ENCODE measurements at regions not wholly inside any gene's neighbourhood (a gene's known extent, or its start where the extent isn't known, plus 50 kb on each side); places are given as distances from the start of the nearest gene placed in this dataset.

GRCh38 chr10:37703114-37703513 is 154.3 kb downstream of the ZNF248 start:
- Mint-ChIP-seq H3K4me1 (ENCODE audit: low read depth) (no peaks in the 10 kb centered on the region), H3K4me3 (no peak overlapping the region), H3K9me3 (peaks cover 6% of the 10 kb centered on the region)

DNA sequence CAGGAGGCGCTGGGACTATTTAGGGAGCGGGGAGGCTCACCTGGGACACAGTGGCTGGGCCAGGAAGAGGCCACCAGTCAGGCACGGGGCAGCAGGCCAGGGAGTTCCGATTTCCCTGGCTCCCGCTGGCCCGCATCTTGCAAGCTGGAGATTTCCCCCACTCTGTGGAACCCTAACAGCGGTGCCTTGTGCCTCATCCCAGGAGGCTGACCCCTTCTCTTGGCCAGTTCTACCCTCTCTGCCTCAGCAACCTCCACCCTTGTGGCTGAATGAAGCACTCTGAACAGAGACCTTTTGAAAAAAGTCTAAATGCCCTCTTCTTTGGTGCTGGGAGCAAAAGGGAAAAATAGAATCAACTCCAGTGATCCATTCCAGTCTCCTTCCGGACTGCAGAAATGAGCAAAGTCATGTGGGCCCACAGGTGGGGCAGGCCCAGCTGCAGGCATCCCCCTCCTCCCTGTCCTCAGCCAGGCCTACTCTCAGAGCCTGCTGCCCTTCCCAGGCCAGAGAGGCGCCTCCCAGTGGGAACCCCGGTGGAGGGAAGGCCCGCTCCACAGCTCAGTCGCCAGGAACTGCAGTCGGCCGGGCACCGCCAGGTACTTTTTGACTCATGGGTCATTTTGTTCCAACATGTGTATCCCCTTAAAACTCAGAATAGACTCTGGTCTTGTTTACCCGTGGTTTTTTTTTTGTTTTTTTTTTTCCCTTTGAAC is 155.5 kb downstream of the ZNF248 start:
- H3K9me3 Mint-ChIP-seq: peaks cover 5% of the 10 kb centered on the region
- no peaks in the 10 kb centered on the region for H3K36me3 Mint-ChIP-seq (ENCODE audit: low read depth)
- H3K4me3 Mint-ChIP-seq: no peak overlapping the region

More at GRCh38 chr10:37703114-37703513, 154.3 kb downstream of the ZNF248 start:
- Mint-ChIP-seq H3K27ac (no peak overlapping the region), H3K36me3 (ENCODE audit: low read depth) (no peaks in the 10 kb centered on the region), H3K27me3 (no peaks in the 10 kb centered on the region)

DNA sequence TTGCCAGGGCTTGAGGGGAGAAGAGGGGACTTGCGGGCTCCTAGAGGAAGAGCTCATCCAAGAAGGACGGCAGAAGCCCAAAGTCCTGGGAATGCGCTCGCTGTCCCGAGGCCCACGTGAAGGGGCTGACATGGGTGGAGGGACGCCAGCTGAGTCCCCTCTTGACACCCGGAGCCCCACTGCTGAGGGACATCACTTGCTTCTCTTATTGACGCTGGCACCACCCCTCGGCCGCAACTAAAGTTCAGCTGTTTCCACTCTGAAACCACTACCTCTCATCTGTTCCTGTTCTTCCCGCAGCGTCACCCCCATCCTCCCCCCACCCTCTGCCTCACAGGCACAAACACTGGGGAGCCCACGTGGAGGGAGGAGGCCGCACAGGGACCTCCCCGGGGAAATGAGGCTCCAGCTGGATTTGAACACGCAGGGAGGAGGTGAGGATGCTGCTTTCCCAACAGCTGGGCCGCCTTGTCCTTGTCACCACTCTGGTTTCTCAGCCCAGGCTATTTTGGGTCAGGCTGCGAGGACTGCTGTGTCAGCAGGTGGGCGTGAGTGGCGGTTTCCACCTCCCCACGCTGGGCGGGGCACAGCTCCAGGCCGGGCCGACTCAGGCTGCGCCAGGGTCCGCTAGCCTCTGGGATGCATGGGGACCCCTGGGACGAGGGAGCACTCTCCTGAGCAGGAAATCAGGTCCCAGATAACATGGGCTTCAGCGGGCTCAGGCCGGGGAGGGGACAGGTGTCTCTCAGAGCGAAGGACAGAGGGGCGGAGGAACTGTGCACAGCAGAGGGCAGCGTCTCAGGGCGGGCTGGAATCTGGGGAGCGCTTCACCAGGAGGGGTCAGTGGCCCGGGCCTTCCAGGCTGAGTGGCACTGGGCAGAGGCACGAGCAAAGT is 156.3 kb downstream of the ZNF248 start:
- no peaks in the 10 kb centered on the region for H3K4me1 Mint-ChIP-seq (ENCODE audit: low read depth)
- H3K27me3 Mint-ChIP-seq: no peaks in the 10 kb centered on the region
- no peak overlapping the region for H3K27ac Mint-ChIP-seq
- H3K9me3 Mint-ChIP-seq: no peaks in the 10 kb centered on the region
- no peaks in the 10 kb centered on the region for H3K36me3 Mint-ChIP-seq (ENCODE audit: low read depth)
- H3K4me3 Mint-ChIP-seq: no peak overlapping the region

More for the DNA sequence above, 155.5 kb downstream of the ZNF248 start:
- Mint-ChIP-seq H3K4me1 (ENCODE audit: low read depth) (no peaks in the 10 kb centered on the region), H3K27me3 (no peaks in the 10 kb centered on the region), H3K27ac (no peak overlapping the region)

GRCh38 chr10:37687581-37687980 is 169.8 kb downstream of the ZNF248 start:
- Mint-ChIP-seq H3K4me1 (ENCODE audit: low read depth) (no peaks in the 10 kb centered on the region), H3K9me3 (peaks cover 4% of the 10 kb centered on the region), H3K27me3 (no peaks in the 10 kb centered on the region), H3K4me3 (no peak overlapping the region), H3K36me3 (ENCODE audit: low read depth) (no peaks in the 10 kb centered on the region), H3K27ac (no peak overlapping the region)

DNA sequence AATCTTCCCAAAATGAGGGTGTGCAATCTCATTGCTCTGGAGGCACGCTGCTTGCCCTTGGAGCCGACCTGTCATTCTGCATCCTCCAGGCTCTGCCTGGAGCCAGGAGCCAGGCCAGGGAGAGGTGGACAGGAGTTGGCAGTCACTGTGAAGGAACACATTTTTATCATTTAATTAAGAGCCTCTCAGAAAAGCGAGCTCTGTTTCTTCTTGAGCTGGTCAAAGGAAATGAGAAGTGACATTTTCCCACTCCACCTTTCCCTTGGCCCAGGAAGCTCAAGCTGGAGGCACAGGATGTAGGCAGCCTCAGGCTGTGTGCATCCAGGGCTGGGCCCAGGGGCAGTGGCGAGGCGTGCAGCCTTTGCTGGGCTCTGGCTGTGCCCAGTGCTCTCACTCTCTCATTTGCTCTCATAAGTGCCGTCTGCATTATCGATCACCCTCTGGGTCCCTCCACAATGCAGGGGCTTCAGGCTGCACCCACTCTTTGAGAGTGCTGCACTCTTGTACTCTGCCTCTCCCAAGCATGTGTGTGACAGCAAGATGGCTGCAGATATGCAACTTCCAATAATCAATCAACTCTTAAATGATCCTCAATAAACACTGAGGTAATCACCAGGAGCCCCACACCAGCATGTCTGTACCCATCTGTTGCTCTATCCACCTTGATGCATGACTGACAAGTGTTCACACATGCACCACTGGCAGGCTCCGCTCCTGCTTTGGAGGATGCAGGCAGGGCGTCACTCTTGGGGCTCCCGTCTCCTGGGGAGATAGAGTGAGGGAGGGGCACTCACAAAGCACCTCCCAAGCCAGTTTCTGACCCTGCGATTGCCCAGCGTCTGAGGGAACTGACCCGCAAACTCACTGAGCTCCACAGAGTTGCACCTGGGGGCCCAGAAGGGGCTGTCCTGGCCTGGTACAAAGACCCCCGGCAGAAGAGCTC is 171.4 kb downstream of the ZNF248 start:
- Mint-ChIP-seq H3K27ac (no peak overlapping the region), H3K9me3 (peaks cover 9% of the 10 kb centered on the region), H3K27me3 (no peaks in the 10 kb centered on the region), H3K36me3 (ENCODE audit: low read depth) (no peaks in the 10 kb centered on the region), H3K4me1 (ENCODE audit: low read depth) (no peaks in the 10 kb centered on the region), H3K4me3 (no peak overlapping the region)

DNA sequence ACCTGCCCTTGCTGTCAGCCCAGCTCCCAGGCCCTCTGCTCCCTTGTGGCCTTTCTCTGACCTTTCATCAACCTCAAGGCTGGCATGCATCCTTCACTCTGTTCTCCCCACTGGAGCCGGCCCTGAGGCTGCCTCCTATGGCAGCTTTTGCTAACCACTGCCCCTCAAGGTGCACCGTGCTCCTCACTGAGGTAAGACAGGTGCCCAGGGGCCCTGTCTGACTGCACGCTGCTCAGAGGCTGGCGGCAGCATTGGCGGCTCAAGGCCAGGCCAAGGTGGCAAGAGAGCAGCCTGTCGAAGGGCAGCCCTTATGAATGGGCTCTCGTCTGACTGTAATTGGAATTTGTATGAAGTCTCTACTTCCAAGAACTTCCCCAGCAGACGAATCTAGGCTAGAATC is 172.6 kb downstream of the ZNF248 start:
- Mint-ChIP-seq H3K36me3 (ENCODE audit: low read depth) (no peaks in the 10 kb centered on the region), H3K27me3 (no peaks in the 10 kb centered on the region), H3K4me3 (no peak overlapping the region)

GRCh38 chr10:37682617-37683016 is 174.8 kb downstream of the ZNF248 start:
- no peak overlapping the region for H3K4me3 Mint-ChIP-seq
- no peak overlapping the region for H3K27ac Mint-ChIP-seq
- no peaks in the 10 kb centered on the region for H3K36me3 Mint-ChIP-seq (ENCODE audit: low read depth)
- peaks cover 5% of the 10 kb centered on the region for H3K9me3 Mint-ChIP-seq
- no peaks in the 10 kb centered on the region for H3K27me3 Mint-ChIP-seq
- no peaks in the 10 kb centered on the region for H3K4me1 Mint-ChIP-seq (ENCODE audit: low read depth)

More for the DNA sequence above, 172.6 kb downstream of the ZNF248 start:
- Mint-ChIP-seq H3K9me3 (peaks cover 9% of the 10 kb centered on the region), H3K4me1 (ENCODE audit: low read depth) (no peaks in the 10 kb centered on the region), H3K27ac (no peak overlapping the region)

DNA sequence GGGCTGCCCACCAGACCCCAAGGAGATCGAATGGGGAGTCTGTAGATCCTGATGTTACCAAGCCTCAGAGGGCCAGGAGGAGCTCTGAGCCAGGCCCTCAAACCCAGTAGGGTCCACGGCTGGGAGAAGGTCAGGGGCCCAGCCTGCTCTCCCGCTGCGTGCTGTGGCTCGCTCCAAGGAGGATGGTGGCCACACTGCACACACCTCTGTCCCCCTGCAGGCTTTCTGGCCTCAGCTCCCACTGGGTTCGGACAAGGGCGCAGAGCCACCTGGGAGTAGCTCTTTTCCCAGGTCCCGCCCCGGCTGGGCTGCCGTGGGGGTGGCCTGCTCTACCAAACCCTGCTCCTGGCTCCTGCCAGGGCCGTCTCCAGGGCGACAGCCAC is 175.8 kb downstream of the ZNF248 start:
- Mint-ChIP-seq H3K27me3 (no peaks in the 10 kb centered on the region), H3K27ac (no peak overlapping the region), H3K4me1 (ENCODE audit: low read depth) (no peaks in the 10 kb centered on the region), H3K9me3 (peaks cover 5% of the 10 kb centered on the region), H3K4me3 (no peak overlapping the region), H3K36me3 (ENCODE audit: low read depth) (no peaks in the 10 kb centered on the region)

GRCh38 chr10:37680716-37681616 is 176.4 kb downstream of the ZNF248 start:
- Mint-ChIP-seq H3K9me3 (peaks cover 9% of the 10 kb centered on the region), H3K27me3 (no peaks in the 10 kb centered on the region), H3K36me3 (ENCODE audit: low read depth) (no peaks in the 10 kb centered on the region), H3K4me3 (no peak overlapping the region), H3K27ac (no peak overlapping the region), H3K4me1 (ENCODE audit: low read depth) (no peaks in the 10 kb centered on the region)

GRCh38 chr10:37680243-37680683 is 177.1 kb downstream of the ZNF248 start:
- H3K4me3 Mint-ChIP-seq: no peak overlapping the region
- H3K36me3 Mint-ChIP-seq (ENCODE audit: low read depth): no peaks in the 10 kb centered on the region
- peaks cover 12% of the 10 kb centered on the region for H3K9me3 Mint-ChIP-seq
- H3K27ac Mint-ChIP-seq: no peak overlapping the region
- H3K4me1 Mint-ChIP-seq (ENCODE audit: low read depth): no peaks in the 10 kb centered on the region
- no peaks in the 10 kb centered on the region for H3K27me3 Mint-ChIP-seq

DNA sequence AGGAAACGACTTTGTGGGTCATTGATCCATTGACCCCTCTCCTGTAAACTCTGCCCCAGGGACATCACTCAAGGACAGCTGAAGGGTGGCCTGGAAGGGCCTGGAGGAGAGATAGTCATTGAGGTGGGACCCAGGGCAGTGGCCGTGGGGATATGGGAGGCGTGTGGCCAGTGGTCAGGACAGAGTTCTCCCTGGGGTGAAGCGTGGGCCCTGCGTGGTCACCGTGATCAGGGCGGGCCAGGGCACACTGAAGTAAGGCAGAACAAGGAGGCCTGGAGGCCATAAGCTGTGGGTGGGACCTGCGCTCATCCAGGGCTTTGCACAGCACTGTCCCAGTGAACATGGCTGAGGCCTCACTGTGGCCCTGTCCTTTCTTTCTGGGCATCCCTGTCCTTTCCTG is 177.9 kb downstream of the ZNF248 start:
- Mint-ChIP-seq H3K4me3 (no peak overlapping the region), H3K27ac (no peak overlapping the region), H3K36me3 (ENCODE audit: low read depth) (no peaks in the 10 kb centered on the region), H3K9me3 (peaks cover 15% of the 10 kb centered on the region), H3K27me3 (no peaks in the 10 kb centered on the region), H3K4me1 (ENCODE audit: low read depth) (no peaks in the 10 kb centered on the region)

GRCh38 chr10:37675449-37675848 is 182.0 kb downstream of the ZNF248 start:
- H3K9me3 Mint-ChIP-seq: peaks cover 30% of the 10 kb centered on the region

GRCh38 chr10:37671802-37672201 is 185.6 kb downstream of the ZNF248 start:
- H3K36me3 Mint-ChIP-seq (ENCODE audit: low read depth): no peaks in the 10 kb centered on the region
- peaks cover 43% of the 10 kb centered on the region for H3K9me3 Mint-ChIP-seq
- no peaks in the 10 kb centered on the region for H3K27me3 Mint-ChIP-seq
- no peak overlapping the region for H3K4me3 Mint-ChIP-seq
- H3K4me1 Mint-ChIP-seq (ENCODE audit: low read depth): no peaks in the 10 kb centered on the region
- H3K27ac Mint-ChIP-seq: no peak overlapping the region

More at GRCh38 chr10:37675449-37675848, 182.0 kb downstream of the ZNF248 start:
- Mint-ChIP-seq H3K27me3 (no peaks in the 10 kb centered on the region), H3K4me1 (ENCODE audit: low read depth) (no peaks in the 10 kb centered on the region), H3K36me3 (ENCODE audit: low read depth) (no peaks in the 10 kb centered on the region), H3K27ac (no peak overlapping the region), H3K4me3 (no peak overlapping the region)

DNA sequence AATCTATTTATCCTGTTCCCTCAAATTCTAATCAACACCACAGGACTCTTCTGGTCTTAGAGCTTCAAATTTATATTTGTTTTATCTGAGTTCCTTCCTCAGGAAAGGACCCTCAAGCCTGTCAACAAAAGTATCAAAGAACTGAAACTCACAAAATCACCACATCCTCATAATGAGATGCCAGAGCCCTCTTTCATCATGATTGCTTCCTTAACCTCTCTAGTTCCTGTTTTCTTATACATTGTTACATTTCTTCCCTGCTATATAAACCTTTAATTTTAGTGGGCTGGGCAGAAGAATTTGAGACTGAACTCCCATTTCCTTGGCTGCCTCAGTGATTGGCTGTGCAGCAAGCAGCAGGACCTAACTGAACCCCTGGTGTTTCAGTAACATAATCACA is 189.7 kb downstream of the ZNF248 start:
- no peak overlapping the region for H3K27ac Mint-ChIP-seq
- peaks cover 34% of the 10 kb centered on the region for H3K9me3 Mint-ChIP-seq
- H3K4me1 Mint-ChIP-seq (ENCODE audit: low read depth): no peaks in the 10 kb centered on the region
- no peaks in the 10 kb centered on the region for H3K36me3 Mint-ChIP-seq (ENCODE audit: low read depth)
- H3K27me3 Mint-ChIP-seq: no peaks in the 10 kb centered on the region
- no peak overlapping the region for H3K4me3 Mint-ChIP-seq
